SK-N-SH treated with all-trans-retinoic acid at 6 μM for 48 hours (cell line): ENCODE measurements at regions not wholly inside any gene's neighbourhood (a gene's known extent, or its start where the extent isn't known, plus 50 kb on each side); places are given as distances from the start of the nearest gene placed in this dataset.
"Not testable (repeated sequence)": the region's sequence is repeated elsewhere in the genome, so short reads cannot be mapped to it uniquely, and the experiment has no call there.

ENCODE experiments used
- BACH2 ChIP-seq: fragments of 250-450 bp; sonication (Bioruptor Pico); IDR thresholded peaks from 2 replicates; pipeline ENCODE4 v1.9.0; 2021; ENCODE audit warnings: mild to moderate bottlenecking, borderline replicate concordance
- GLIS3 ChIP-seq: fragments of 250-450 bp; sonication (Bioruptor Pico); IDR thresholded peaks from 2 replicates; pipeline ENCODE4 v1.5.0; 2020; ENCODE audit warnings: mild to moderate bottlenecking, moderate library complexity
- ISL1 ChIP-seq: fragments of 250-450 bp; sonication (Bioruptor Pico); IDR thresholded peaks from 2 replicates; pipeline ENCODE4 v2.1.2; 2022; ENCODE audit warnings: mild to moderate bottlenecking, moderate library complexity
- OSR1 ChIP-seq: fragments of 250-450 bp; sonication (Bioruptor Pico); IDR thresholded peaks from 2 replicates; pipeline ENCODE4 v1.8.0; 2022; ENCODE audit warnings: moderate library complexity, mild to moderate bottlenecking, inconsistent platforms
- ZFP3 ChIP-seq: fragments of 250-450 bp; sonication (Bioruptor Pico); IDR thresholded peaks from 2 replicates; pipeline ENCODE4 v1.5.0; 2020; ENCODE audit warnings: mild to moderate bottlenecking, moderate library complexity
- TF ChIP-seq, protein P1 (sequence below): fragments of 250-450 bp; sonication (Bioruptor Pico); IDR thresholded peaks from 2 replicates; pipeline ENCODE4 v1.8.0; 2021; ENCODE audit warnings: low read depth, mild to moderate bottlenecking, moderate library complexity, borderline replicate concordance

DNA sequence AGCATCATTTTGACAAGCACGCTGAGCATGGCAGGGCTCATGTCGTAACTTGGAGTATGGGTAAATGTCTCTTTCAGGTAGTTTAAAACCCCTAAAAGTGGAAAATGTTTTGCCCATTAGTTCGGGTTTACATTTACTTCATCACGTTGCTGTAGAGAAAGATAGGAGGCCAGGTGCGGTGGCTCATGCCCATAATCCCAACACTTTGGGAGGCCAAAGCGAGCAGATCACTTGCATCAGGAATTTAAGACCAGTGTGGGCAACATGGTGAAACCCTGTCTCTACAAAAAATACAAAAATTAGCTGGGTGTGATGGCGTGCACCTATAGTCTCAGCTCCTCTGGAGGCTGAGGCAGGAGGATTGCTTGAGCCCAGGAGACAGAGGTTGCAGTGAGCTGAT lies 289.6 kb downstream of the GOLGA6L6 start:
- not testable (repeated sequence) for TF ChIP-seq BACH2 (CRISPR knock-in tag); GLIS3; ZFP3 (CRISPR knock-in tag); OSR1 (CRISPR knock-in tag); ISL1 (CRISPR knock-in tag)
- TF ChIP-seq, protein P1, sequence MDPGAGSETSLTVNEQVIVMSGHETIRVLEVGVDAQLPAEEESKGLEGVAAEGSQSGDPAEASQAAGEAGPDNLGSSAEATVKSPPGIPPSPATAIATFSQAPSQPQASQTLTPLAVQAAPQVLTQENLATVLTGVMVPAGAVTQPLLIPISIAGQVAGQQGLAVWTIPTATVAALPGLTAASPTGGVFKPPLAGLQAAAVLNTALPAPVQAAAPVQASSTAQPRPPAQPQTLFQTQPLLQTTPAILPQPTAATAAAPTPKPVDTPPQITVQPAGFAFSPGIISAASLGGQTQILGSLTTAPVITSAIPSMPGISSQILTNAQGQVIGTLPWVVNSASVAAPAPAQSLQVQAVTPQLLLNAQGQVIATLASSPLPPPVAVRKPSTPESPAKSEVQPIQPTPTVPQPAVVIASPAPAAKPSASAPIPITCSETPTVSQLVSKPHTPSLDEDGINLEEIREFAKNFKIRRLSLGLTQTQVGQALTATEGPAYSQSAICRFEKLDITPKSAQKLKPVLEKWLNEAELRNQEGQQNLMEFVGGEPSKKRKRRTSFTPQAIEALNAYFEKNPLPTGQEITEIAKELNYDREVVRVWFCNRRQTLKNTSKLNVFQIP (CRISPR knock-in tag) = not testable (repeated sequence)
